Lung microvascular endothelial cell (primary cell): ENCODE measurements at regions not wholly inside any gene's neighbourhood (a gene's known extent, or its start where the extent isn't known, plus 50 kb on each side); places are given as distances from the start of the nearest gene placed in this dataset.

Experiments used
- DNase-seq, 2 donors: peaks; one replicate each; pipeline versions ENCODE4 v3.0.0 to v3.0.0-alpha.2; 2010; ENCODE audit warnings: low read depth in 2 of 2

DNA sequence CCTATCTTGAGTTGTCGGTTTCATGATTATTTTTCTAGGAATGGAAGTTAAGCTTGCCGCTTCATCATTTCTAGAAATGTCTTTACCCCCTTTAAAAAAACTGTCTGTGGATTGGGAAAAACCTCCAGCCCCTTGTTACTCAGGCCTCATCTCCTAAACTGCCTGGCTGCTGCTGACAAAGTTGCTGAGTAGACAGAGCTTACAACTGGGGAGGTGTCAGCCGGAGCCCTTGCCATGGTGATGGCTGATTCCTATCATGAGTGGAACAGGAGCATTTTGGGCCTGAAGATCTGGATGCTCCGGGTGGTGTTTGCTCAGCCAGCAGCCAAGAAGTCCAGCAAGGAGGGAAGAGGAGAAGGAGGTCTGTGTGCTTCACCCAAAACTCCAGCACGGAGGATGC, 243.3 kb downstream of the ENGASE start:
- DNase-seq, result no peak

- no peak for DNase-seq
Measured at GRCh38 chr17:79316805-79317204, 242.2 kb downstream of the ENGASE start.

DNA sequence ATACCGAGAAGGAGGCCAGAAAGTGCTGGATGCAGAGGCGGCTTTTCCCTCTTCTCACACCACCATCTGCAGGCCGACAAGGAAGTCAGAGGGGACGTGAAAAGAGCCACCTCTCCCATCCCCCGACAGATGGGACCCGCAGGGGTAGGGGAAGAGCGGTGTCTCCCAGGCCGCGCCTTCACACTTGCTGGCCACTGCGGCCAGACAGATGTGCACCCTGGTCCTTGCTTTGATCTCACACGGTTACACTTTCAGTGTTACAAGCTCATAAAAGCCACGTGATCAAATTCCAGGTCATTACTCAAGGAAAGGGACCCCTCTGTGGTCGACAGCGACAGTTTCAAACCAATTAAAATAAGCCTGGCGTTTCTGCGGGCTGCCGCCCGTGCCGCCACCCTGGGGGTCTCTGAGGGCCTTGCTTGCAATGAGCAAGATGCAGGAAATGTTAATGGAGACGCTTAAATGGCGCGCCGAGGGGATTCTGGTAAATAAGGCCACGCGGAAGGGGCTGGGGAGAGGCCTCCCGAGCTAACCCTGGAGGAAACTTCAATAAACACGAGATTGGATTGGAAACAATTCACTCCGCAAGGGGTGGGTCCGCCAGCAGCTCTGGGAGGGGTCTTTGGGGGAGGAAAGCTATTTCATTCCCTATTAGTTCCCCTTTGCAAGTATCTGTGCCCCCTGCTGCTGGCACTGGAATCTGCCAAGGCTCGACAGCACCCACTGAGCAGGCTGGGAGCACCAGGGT, 240.9 kb downstream of the ENGASE start:
- no peak for DNase-seq

DNA sequence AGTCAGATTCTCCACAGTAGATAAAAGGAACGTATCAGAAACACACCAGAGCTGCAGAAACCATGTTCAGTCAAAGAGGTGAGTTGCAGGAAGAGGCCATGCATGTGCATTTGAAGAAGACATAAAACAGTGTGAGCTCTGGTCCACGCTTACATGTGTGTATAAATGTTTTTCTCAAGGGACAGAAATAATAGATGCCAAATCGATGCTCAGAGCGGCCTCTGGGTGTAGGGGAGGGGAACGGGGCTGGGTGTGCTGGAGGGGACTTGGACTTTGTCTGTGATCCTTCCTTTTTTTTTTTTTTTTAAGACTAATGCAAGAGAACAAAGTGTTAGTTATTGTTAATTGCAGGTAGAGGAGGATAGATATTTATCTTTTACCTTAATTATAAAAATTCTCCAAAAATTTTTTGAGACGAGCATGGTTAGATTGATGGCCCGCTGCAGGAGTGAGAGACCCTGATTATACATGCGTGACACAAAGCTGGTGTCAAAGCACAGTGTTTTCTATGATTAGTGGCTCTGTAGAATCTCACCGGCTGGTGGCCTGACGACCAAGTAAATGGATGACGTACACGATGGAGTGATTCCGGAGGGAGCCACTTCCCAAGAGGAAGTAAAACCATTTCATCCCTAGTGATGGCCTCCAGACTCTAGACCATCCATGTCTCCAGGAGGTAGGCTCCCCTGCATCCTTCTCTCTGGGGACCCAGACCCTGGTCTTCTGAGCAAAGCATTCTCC, 240.2 kb downstream of the ENGASE start:
- DNase-seq, result no peak

DNA sequence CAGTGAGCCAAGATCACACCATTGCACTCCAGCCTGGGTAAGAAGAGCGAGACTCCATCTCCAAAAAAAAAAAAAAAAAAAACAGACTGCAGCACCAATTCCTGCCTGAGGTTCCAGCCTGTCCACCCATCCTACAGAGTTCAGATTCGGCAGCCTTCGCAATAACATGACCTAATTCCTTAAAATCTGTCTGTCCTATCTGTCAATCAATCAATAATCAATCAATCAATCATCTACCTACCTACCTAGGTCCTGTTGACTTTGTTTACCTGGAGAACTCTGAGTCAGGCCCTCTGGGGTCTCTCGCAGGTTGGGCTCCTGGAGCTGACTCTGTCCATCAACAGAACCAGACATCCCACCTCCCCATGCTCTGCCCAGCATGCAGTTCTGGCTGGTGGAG, 236.7 kb downstream of the ENGASE start:
- no peak for DNase-seq

DNA sequence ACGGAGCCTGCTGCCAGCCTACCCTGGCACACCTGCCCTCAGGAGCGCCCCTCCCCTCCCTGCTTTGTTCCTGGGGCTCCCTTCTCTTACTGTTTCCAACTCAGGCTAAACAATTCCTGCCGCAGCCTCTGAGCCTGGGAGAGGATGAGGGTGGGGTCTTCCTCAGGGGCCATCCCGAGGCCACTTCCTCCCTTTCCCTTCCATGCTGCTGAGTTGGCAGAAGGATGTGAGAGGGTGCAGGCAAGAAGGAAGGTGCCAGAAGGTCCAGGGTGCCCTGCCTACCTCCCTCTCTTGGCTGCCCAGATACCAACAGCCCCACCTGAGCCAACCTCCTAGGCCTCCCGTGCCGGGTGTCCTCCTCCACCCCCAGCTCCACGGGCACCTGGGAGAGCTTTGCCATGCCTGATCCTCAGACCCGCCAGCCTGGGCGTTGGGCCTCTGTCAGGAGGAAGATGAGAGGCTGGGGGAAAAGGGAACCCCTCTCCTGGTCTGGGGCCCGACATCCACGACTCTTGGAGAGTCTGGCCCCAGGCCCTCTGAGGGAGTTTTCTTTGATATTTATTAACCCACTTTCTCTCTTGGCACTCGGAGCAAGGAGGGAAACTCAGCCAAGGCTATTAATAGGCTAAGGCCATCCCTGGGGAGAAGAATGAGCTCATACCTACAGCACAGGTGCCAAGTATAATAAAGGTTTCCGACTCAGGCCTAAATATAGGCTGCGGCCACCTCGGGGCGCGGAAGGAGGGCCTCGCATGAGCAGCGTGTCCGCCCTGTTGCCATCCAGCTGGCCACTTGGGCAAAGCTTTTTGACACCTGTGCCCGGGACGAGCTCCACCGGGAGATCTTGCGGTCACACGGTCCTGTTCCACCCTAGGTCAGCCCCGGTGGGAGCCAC, 232.0 kb downstream of the ENGASE start:
- no peak for DNase-seq

- no peak for DNase-seq
Measured at GRCh38 chr17:79305768-79306423, 231.3 kb downstream of the ENGASE start.

- no peak for DNase-seq
Measured at GRCh38 chr17:79305376-79305767, 230.7 kb downstream of the ENGASE start.

DNA sequence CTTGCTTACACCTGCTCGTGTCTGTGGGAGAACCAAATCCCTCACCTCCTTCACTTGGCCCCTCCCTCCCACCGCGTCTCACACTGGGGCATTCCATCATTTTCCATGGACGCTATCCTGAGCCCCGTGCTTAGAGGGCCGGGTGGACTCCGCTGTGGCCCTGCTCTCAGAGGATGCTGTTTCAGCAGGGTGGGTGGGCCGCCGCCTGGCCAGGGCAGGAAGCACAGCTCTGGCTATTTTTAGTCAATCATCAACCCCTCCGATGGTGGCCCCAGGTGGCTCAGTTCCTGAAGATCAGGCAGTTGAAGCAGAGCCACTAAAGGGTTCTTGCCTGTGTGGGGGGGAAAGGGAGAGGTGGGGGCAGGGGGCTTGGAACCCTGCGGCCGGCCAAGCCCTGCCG, 230.3 kb downstream of the ENGASE start:
- no peak for DNase-seq

- no peak for DNase-seq
Measured at GRCh38 chr17:79303641-79304205, 229.1 kb downstream of the ENGASE start.

GRCh38 chr17:79301469-79301868, 226.8 kb downstream of the ENGASE start:
- DNase-seq, result no peak

GRCh38 chr17:79299349-79299748, 224.7 kb downstream of the ENGASE start:
- DNase-seq, result no peak

DNA sequence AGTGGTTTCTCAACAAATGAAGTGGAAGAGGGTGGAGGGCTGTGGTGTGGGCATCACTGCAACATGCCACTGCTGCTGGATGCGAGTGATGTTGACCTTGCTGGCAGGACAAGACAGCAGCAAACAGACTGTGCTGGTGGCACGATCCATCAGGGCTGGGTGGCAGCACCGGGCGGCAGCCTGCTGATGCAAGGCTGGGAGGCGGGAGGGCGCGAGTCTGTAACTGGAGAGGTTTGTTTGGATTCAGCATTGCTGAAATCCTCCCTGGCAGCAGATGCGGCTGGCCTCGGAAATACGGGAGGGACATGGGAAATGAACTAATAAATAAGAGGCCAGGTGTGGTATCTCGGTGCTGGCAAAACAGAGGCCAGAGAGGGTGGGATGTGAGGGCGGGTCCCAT, 224.2 kb downstream of the ENGASE start:
- DNase-seq, result no peak

DNA sequence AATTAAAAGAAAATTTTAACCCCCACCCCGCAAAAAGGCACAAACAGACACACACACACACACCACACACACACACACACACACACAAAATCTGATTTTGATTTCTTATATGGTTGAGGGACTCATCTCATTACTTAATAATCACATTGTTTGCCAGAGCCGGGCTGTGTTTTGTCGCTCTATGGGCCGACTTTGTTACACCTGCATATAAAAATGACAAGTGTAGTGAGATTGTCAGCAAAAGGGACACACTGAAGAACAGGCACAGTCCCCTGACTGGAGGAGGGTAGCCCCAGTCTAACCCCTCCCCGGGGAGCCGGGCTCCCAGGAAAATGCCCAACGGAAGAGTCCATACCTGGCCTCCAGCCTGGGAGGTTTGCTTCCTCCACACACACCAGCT, 221.6 kb downstream of the ENGASE start:
- no peak for DNase-seq

- DNase-seq, result no peak
Measured at GRCh38 chr17:79295307-79295706, 220.7 kb downstream of the ENGASE start.

GRCh38 chr17:79294459-79295071, 219.9 kb downstream of the ENGASE start:
- DNase-seq, result peak; percentile 48 to 68

- DNase-seq, result no peak
Measured at GRCh38 chr17:79292501-79292900, 217.9 kb downstream of the ENGASE start.

DNA sequence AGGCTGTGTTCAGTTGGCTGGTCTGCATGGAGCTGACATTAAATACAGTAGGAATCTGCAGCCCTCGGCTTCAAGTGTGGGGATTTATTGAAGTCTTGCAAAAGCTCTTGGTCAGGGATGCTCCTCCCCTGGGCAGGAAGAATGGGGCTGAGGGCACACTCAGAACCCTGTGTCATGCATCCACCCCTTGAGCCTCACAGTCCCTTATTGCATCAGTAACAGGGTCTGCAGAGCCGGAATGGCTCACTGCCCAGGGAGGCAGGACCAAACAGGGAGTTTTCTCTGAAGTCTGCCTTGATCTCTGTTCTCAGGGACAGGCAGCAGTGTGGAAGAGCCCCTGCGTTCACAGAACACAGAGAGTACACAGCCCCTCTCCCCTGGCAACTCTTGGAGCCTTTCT, 216.8 kb downstream of the ENGASE start:
- no peak for DNase-seq

- no peak for DNase-seq
Measured at GRCh38 chr17:79290726-79291125, 216.1 kb downstream of the ENGASE start.

GRCh38 chr17:79288950-79289349, 214.3 kb downstream of the ENGASE start:
- DNase-seq, result no peak

- DNase-seq, result no peak
Measured at GRCh38 chr17:79286440-79286839, 211.8 kb downstream of the ENGASE start.
